ENCODE measurements at regions not wholly inside any gene's neighbourhood (a gene's known extent, or its start where the extent isn't known, plus 50 kb on each side); places are given as distances from the start of the nearest gene placed in this dataset.

DNA sequence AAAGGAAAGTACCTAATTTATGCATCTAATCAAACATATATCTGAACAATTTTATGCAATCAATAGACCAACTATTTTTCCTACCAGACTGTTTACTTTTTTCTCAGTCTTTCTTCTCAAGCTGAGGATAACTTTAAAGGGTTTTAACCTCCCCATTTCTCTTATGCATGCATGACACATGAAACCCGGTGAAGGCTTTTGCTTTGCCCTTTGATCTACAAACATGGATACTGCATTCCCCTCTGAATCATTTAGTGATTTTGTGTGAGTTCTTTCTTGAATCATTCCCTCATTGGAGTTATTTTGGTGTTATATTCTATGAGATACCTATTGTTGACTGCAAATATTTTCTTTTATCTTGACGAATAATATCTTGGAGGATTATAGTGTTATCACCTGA lies 931.9 kb upstream of the CNTNAP5 start:
- H3K79me1 ChIP-seq (ENCODE audit: low read depth, low read length): no peaks in the 10 kb centered on the region
- no CpG with 5 or more reads among the region's 2 CpGs for WGBS, 2 donors (ENCODE audit: extremely low coverage in 2 of 2, insufficient read length in 2 of 2, insufficient replicate concordance in 1 of 2)
- no peak overlapping the region for H3K4ac ChIP-seq (ENCODE audit: low read length)
- no peak overlapping the region for H4K8ac ChIP-seq (ENCODE audit: low read depth, low read length)
- no peak overlapping the region for H3K4me2 ChIP-seq (ENCODE audit: insufficient read depth, low read length, poor library complexity, severe bottlenecking)
- no peaks in the 10 kb centered on the region for H3K9me3 ChIP-seq (replicated peaks in 1 of 2; ENCODE audit: control insufficient read depth in 2 of 2, insufficient read depth in 1 of 2, low read depth in 1 of 2, low read length in 2 of 2)
- no peak overlapping the region for H3K9ac ChIP-seq (ENCODE audit: low read depth, low read length, poor library complexity)
- H2AK5ac ChIP-seq (ENCODE audit: low read depth, low read length): no peak overlapping the region
- H3K4me3 ChIP-seq (ENCODE audit: low read length in 2 of 2): no peak overlapping the region
- no peak overlapping the region for H2BK5ac ChIP-seq (ENCODE audit: low read length)
- H3K27ac ChIP-seq (replicated peaks; ENCODE audit: low read length): no peak overlapping the region
- no peak overlapping the region for H3K14ac ChIP-seq (ENCODE audit: low read length)
- no peak overlapping the region for H2BK15ac ChIP-seq (ENCODE audit: low read length)
- H2AFZ ChIP-seq (ENCODE audit: low read length): peak overlapping the region; percentile 4
- no peak overlapping the region for H3K18ac ChIP-seq (ENCODE audit: low read length)
- H3K27me3 ChIP-seq (ENCODE audit: control insufficient read depth in 3 of 3, insufficient read depth in 3 of 3, low read depth in 1 of 3, low read length in 3 of 3): no peaks in the 10 kb centered on the region
- H3K23ac ChIP-seq (ENCODE audit: low read depth, low read length, poor library complexity): no peak overlapping the region
- H2BK120ac ChIP-seq (ENCODE audit: low read depth, low read length): no peak overlapping the region
- no peak overlapping the region for H4K91ac ChIP-seq (ENCODE audit: low read depth, low read length, poor library complexity)
- DNase-seq (ENCODE audit: low spot score): no peak
- no peak overlapping the region for H2BK12ac ChIP-seq (ENCODE audit: low read length)
- H3K36me3 ChIP-seq (replicated peaks in 1 of 2; ENCODE audit: control insufficient read depth in 2 of 2, insufficient read depth in 2 of 2, low read length in 2 of 2): no peaks in the 10 kb centered on the region
- H3K4me1 ChIP-seq (ENCODE audit: control insufficient read depth in 2 of 2, insufficient read depth in 1 of 2, low read depth in 1 of 2, low read length in 2 of 2): peaks cover 0 to 2% of the 10 kb centered on the region in 2 donors

GRCh38 chr2:123095219-123095835 lies 929.8 kb upstream of the CNTNAP5 start:
- Histone ChIP-seq H2BK15ac (ENCODE audit: low read length) (no peak overlapping the region), H3K79me1 (ENCODE audit: low read depth, low read length) (no peaks in the 10 kb centered on the region), H2AFZ (ENCODE audit: low read length) (peak overlapping the region; percentile 72), H4K8ac (ENCODE audit: low read depth, low read length) (no peak overlapping the region), H3K27ac (replicated peaks; ENCODE audit: low read length) (no peak overlapping the region), H3K36me3 (replicated peaks in 1 of 2; ENCODE audit: control insufficient read depth in 2 of 2, insufficient read depth in 2 of 2, low read length in 2 of 2) (no peaks in the 10 kb centered on the region), H3K14ac (ENCODE audit: low read length) (no peak overlapping the region), H3K18ac (ENCODE audit: low read length) (peak overlapping the region; percentile 23), H3K9me3 (replicated peaks in 1 of 2; ENCODE audit: control insufficient read depth in 2 of 2, insufficient read depth in 1 of 2, low read depth in 1 of 2, low read length in 2 of 2) (no peaks in the 10 kb centered on the region), H3K4me2 (ENCODE audit: insufficient read depth, low read length, poor library complexity, severe bottlenecking) (no peak overlapping the region), H3K27me3 (ENCODE audit: control insufficient read depth in 3 of 3, insufficient read depth in 3 of 3, low read depth in 1 of 3, low read length in 3 of 3) (no peaks in the 10 kb centered on the region), H2BK120ac (ENCODE audit: low read depth, low read length) (no peak overlapping the region), H3K4me3 (ENCODE audit: low read length in 2 of 2) (no peak overlapping the region), H2BK5ac (ENCODE audit: low read length) (no peak overlapping the region), H2AK5ac (ENCODE audit: low read depth, low read length) (no peak overlapping the region), H3K4ac (ENCODE audit: low read length) (no peak overlapping the region), H3K4me1 (ENCODE audit: control insufficient read depth in 2 of 2, insufficient read depth in 1 of 2, low read depth in 1 of 2, low read length in 2 of 2) (peaks cover 0 to 4% of the 10 kb centered on the region in 2 donors), H2BK12ac (ENCODE audit: low read length) (no peak overlapping the region), H3K23ac (ENCODE audit: low read depth, low read length, poor library complexity) (no peak overlapping the region), H3K9ac (ENCODE audit: low read depth, low read length, poor library complexity) (no peak overlapping the region), H4K91ac (ENCODE audit: low read depth, low read length, poor library complexity) (no peak overlapping the region)
- WGBS, 2 donors (ENCODE audit: extremely low coverage in 2 of 2, insufficient read length in 2 of 2, insufficient replicate concordance in 1 of 2): no CpG with 5 or more reads among the region's 13 CpGs
- DNase-seq (ENCODE audit: low spot score): no peak

GRCh38 chr2:123098619-123099018 lies 926.5 kb upstream of the CNTNAP5 start:
- H2BK5ac ChIP-seq (ENCODE audit: low read length): no peak overlapping the region
- H3K9me3 ChIP-seq (replicated peaks in 1 of 2; ENCODE audit: control insufficient read depth in 2 of 2, insufficient read depth in 1 of 2, low read depth in 1 of 2, low read length in 2 of 2): no peaks in the 10 kb centered on the region
- no peak overlapping the region for H3K14ac ChIP-seq (ENCODE audit: low read length)
- no peak overlapping the region for H4K8ac ChIP-seq (ENCODE audit: low read depth, low read length)
- no peak overlapping the region for H3K4me2 ChIP-seq (ENCODE audit: insufficient read depth, low read length, poor library complexity, severe bottlenecking)
- H2AK5ac ChIP-seq (ENCODE audit: low read depth, low read length): no peak overlapping the region
- no peak for DNase-seq (ENCODE audit: low spot score)
- H3K27ac ChIP-seq (replicated peaks; ENCODE audit: low read length): no peak overlapping the region
- H3K9ac ChIP-seq (ENCODE audit: low read depth, low read length, poor library complexity): no peak overlapping the region
- H3K18ac ChIP-seq (ENCODE audit: low read length): no peak overlapping the region
- no peak overlapping the region for H3K4ac ChIP-seq (ENCODE audit: low read length)
- no peak overlapping the region for H2BK120ac ChIP-seq (ENCODE audit: low read depth, low read length)
- H2AFZ ChIP-seq (ENCODE audit: low read length): peak overlapping the region; percentile 54
- H3K27me3 ChIP-seq (ENCODE audit: control insufficient read depth in 3 of 3, insufficient read depth in 3 of 3, low read depth in 1 of 3, low read length in 3 of 3): no peaks in the 10 kb centered on the region
- peaks cover 0 to 3% of the 10 kb centered on the region in 2 donors for H3K4me1 ChIP-seq (ENCODE audit: control insufficient read depth in 2 of 2, insufficient read depth in 1 of 2, low read depth in 1 of 2, low read length in 2 of 2)
- no peak overlapping the region for H2BK15ac ChIP-seq (ENCODE audit: low read length)
- no peak overlapping the region for H3K23ac ChIP-seq (ENCODE audit: low read depth, low read length, poor library complexity)
- H2BK12ac ChIP-seq (ENCODE audit: low read length): no peak overlapping the region
- H4K91ac ChIP-seq (ENCODE audit: low read depth, low read length, poor library complexity): no peak overlapping the region
- H3K36me3 ChIP-seq (replicated peaks in 1 of 2; ENCODE audit: control insufficient read depth in 2 of 2, insufficient read depth in 2 of 2, low read length in 2 of 2): no peaks in the 10 kb centered on the region
- H3K79me1 ChIP-seq (ENCODE audit: low read depth, low read length): no peaks in the 10 kb centered on the region
- H3K4me3 ChIP-seq (ENCODE audit: low read length in 2 of 2): no peak overlapping the region

DNA sequence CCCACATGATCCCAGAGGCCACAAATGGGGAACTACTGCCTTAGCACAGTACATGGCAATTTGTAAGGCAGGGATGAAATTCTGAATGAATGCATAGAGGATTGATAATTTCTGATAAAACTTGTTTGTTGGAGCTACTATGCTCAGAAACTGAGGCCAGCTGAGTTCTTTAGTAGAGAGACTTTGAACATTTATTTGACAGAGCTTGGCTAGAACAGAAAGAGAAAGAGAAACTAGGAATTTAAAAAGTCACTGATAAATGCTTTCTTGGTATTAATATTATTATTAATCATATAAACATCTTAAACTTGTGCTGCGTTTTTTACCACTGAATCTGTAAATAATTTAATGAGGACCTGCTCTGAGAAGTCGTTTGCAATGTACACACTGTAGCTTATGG lies 923.7 kb upstream of the CNTNAP5 start:
- Histone ChIP-seq H3K9me3 (replicated peaks in 1 of 2; ENCODE audit: control insufficient read depth in 2 of 2, insufficient read depth in 1 of 2, low read depth in 1 of 2, low read length in 2 of 2) (no peaks in the 10 kb centered on the region), H2BK12ac (ENCODE audit: low read length) (no peak overlapping the region), H4K91ac (ENCODE audit: low read depth, low read length, poor library complexity) (no peak overlapping the region), H2BK5ac (ENCODE audit: low read length) (no peak overlapping the region), H3K4me1 (ENCODE audit: control insufficient read depth in 2 of 2, insufficient read depth in 1 of 2, low read depth in 1 of 2, low read length in 2 of 2) (peaks cover 0 to 5% of the 10 kb centered on the region in 2 donors), H2BK15ac (ENCODE audit: low read length) (no peak overlapping the region), H4K8ac (ENCODE audit: low read depth, low read length) (no peak overlapping the region), H3K18ac (ENCODE audit: low read length) (no peak overlapping the region), H3K27me3 (ENCODE audit: control insufficient read depth in 3 of 3, insufficient read depth in 3 of 3, low read depth in 1 of 3, low read length in 3 of 3) (no peaks in the 10 kb centered on the region), H3K9ac (ENCODE audit: low read depth, low read length, poor library complexity) (no peak overlapping the region), H3K79me1 (ENCODE audit: low read depth, low read length) (no peaks in the 10 kb centered on the region), H2AFZ (ENCODE audit: low read length) (no peak overlapping the region), H3K14ac (ENCODE audit: low read length) (no peak overlapping the region), H3K4me3 (ENCODE audit: low read length in 2 of 2) (no peak overlapping the region), H2BK120ac (ENCODE audit: low read depth, low read length) (no peak overlapping the region), H3K27ac (replicated peaks; ENCODE audit: low read length) (no peak overlapping the region), H2AK5ac (ENCODE audit: low read depth, low read length) (no peak overlapping the region), H3K36me3 (replicated peaks in 1 of 2; ENCODE audit: control insufficient read depth in 2 of 2, insufficient read depth in 2 of 2, low read length in 2 of 2) (no peaks in the 10 kb centered on the region), H3K23ac (ENCODE audit: low read depth, low read length, poor library complexity) (no peak overlapping the region), H3K4ac (ENCODE audit: low read length) (no peak overlapping the region), H3K4me2 (ENCODE audit: insufficient read depth, low read length, poor library complexity, severe bottlenecking) (no peak overlapping the region)
- DNase-seq (ENCODE audit: low spot score): no peak
- WGBS, 2 donors (ENCODE audit: extremely low coverage in 2 of 2, insufficient read length in 2 of 2, insufficient replicate concordance in 1 of 2): no CpG with 5 or more reads among the region's 2 CpGs

Measured in neuronal stem cell (in vitro differentiated cells).